ENCODE measurements at regions not wholly inside any gene's neighbourhood (a gene's known extent, or its start where the extent isn't known, plus 50 kb on each side); places are given as distances from the start of the nearest gene placed in this dataset.
A peak's percentile ranks its signal among the peaks of the same experiment; 100 is the strongest.

- Mint-ChIP-seq H3K9me3 (no peaks in the 10 kb centered on the region), H3K27me3 (ENCODE audit: low read depth) (no peaks in the 10 kb centered on the region), H3K27ac (peak overlapping the region in 2 of 3 experiments; percentile 49 to 66), H3K4me1 (peaks cover 36% of the 10 kb centered on the region), H3K4me3 (peak overlapping the region in 1 of 3 experiments; percentile 17), H3K36me3 (ENCODE audit: low read depth) (no peaks in the 10 kb centered on the region)
- no peak for TF ChIP-seq CTCF (IDR thresholded peaks at IDR 0.05; ENCODE audit: unreplicated experiment in 3 of 3)
These were observed 625.4 kb upstream of the TBL1XR1 start for GRCh38 chr3:177822681-177823096.

GRCh38 chr3:177823701-177824189 is 626.5 kb upstream of the TBL1XR1 start:
- TF ChIP-seq CTCF (IDR thresholded peaks at IDR 0.05; ENCODE audit: unreplicated experiment in 3 of 3), result no peak
- no peak overlapping the region for H3K4me3 Mint-ChIP-seq
- H3K36me3 Mint-ChIP-seq (ENCODE audit: low read depth), result no peaks in the 10 kb centered on the region
- no peaks in the 10 kb centered on the region for H3K9me3 Mint-ChIP-seq
- no peaks in the 10 kb centered on the region for H3K27me3 Mint-ChIP-seq (ENCODE audit: low read depth)
- H3K27ac Mint-ChIP-seq, result peak overlapping the region; percentile 79 to 89 (median 87)
- H3K4me1 Mint-ChIP-seq, result peaks cover 40% of the 10 kb centered on the region

- Mint-ChIP-seq H3K4me1 (peaks cover 40% of the 10 kb centered on the region), H3K36me3 (ENCODE audit: low read depth) (no peaks in the 10 kb centered on the region), H3K27ac (peak overlapping the region; percentile 79 to 89 (median 87)), H3K9me3 (no peaks in the 10 kb centered on the region), H3K27me3 (ENCODE audit: low read depth) (no peaks in the 10 kb centered on the region), H3K4me3 (peak overlapping the region in 2 of 3 experiments; percentile 16 to 21)
- no peak for TF ChIP-seq CTCF (IDR thresholded peaks at IDR 0.05; ENCODE audit: unreplicated experiment in 3 of 3)
These were observed 627.0 kb upstream of the TBL1XR1 start for GRCh38 chr3:177824190-177824786.

GRCh38 chr3:177824841-177825240 is 627.6 kb upstream of the TBL1XR1 start:
- H3K36me3 Mint-ChIP-seq (ENCODE audit: low read depth), result no peaks in the 10 kb centered on the region
- no peak for TF ChIP-seq CTCF (IDR thresholded peaks at IDR 0.05; ENCODE audit: unreplicated experiment in 3 of 3)
- no peaks in the 10 kb centered on the region for H3K27me3 Mint-ChIP-seq (ENCODE audit: low read depth)
- H3K9me3 Mint-ChIP-seq, result no peaks in the 10 kb centered on the region
- H3K27ac Mint-ChIP-seq, result peak overlapping the region; percentile 79 to 89 (median 87)
- H3K4me3 Mint-ChIP-seq, result no peak overlapping the region
- peaks cover 40% of the 10 kb centered on the region for H3K4me1 Mint-ChIP-seq

GRCh38 chr3:177826253-177826652 is 629.0 kb upstream of the TBL1XR1 start:
- TF ChIP-seq CTCF (IDR thresholded peaks at IDR 0.05; ENCODE audit: unreplicated experiment in 3 of 3), result no peak
- Mint-ChIP-seq H3K9me3 (no peaks in the 10 kb centered on the region), H3K4me3 (no peak overlapping the region), H3K27me3 (ENCODE audit: low read depth) (no peaks in the 10 kb centered on the region), H3K36me3 (ENCODE audit: low read depth) (no peaks in the 10 kb centered on the region), H3K27ac (peak overlapping the region; percentile 6 to 53 (median 34)), H3K4me1 (peaks cover 47% of the 10 kb centered on the region)

Data from nephron (organoid).